ENCODE measurements at regions not wholly inside any gene's neighbourhood (a gene's known extent, or its start where the extent isn't known, plus 50 kb on each side); places are given as distances from the start of the nearest gene placed in this dataset.

- TF ChIP-seq CTCF (IDR thresholded peaks at IDR 0.05; ENCODE audit: low read depth, low read length, poor library complexity, severe bottlenecking) (no peak), EZH2phosphoT487 (IDR thresholded peaks at IDR 0.05; ENCODE audit: borderline replicate concordance, low read length) (no peak)
Observed at GRCh38 chr6:126537061-126537816, 197.3 kb downstream of the CENPW start.
